Spleen (tissue), 7 donors: ENCODE measurements at regions not wholly inside any gene's neighbourhood (a gene's known extent, or its start where the extent isn't known, plus 50 kb on each side); places are given as distances from the start of the nearest gene placed in this dataset.
"Not testable (repeated sequence)": the region's sequence is repeated elsewhere in the genome, so short reads cannot be mapped to it uniquely, and the experiment has no call there.

Experiments used
- POLR2A ChIP-seq, 3 donors: fragments of 450-650 bp; IDR thresholded peaks; one replicate each; pipeline ENCODE4 v1.5.1; 2017; ENCODE audit warnings: antibody characterized with exemption in 3 of 3, mild to moderate bottlenecking in 1 of 3
- POLR2AphosphoS5 ChIP-seq, 3 donors: sonication (generic); formaldehyde crosslinking; IDR thresholded peaks; one replicate each; pipeline ENCODE4 v1.5.1; 2017; ENCODE audit warnings: antibody characterized with exemption in 3 of 3
- TF ChIP-seq, protein P1 (sequence below), 11 experiments: fragments of 200-600 bp in 7 of 11; fragments of 450-650 bp in 4 of 11; sonication (generic) in 4 of 11; IDR thresholded peaks in 8 of 11; conservative IDR thresholded peaks in 3 of 11; 1 replicate in 7 of 11; 2 replicates in 4 of 11; pipeline versions ENCODE4 v1.4.0 to v1.8.0; 2016 to 2021; ENCODE audit warnings: antibody characterized with exemption in 11 of 11, inconsistent platforms in 4 of 11, mild to moderate bottlenecking in 1 of 11
- donor health status: DM: no; HTN: no; CAD: no; lungs with moderate emphysema.
- donor health status: DM: no; HTN: no; CAD: no.
- donor health status: DM: no; HTN: no; CAD: no.

DNA sequence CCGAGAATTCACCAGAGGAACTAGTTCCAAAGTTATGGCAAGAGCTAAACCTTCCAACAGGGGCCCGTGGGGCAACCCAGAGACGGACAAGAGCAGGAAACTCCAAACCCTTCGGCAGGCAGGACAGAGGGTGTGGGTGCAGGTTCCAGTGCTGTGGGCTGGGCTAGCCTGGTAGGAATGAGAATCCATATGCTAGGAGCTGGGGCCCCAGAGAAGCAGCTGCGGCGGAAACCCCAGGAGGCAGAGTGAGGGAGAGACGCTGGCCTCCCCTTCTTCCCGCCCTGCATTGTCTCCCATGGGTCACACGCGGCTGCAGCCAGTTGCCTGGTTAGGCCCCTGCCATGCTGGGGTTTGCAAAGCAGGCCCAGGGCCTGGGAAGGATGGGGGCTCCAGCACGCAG is 126.2 kb upstream of the ALDH3B2 start:
- TF ChIP-seq, protein P1, sequence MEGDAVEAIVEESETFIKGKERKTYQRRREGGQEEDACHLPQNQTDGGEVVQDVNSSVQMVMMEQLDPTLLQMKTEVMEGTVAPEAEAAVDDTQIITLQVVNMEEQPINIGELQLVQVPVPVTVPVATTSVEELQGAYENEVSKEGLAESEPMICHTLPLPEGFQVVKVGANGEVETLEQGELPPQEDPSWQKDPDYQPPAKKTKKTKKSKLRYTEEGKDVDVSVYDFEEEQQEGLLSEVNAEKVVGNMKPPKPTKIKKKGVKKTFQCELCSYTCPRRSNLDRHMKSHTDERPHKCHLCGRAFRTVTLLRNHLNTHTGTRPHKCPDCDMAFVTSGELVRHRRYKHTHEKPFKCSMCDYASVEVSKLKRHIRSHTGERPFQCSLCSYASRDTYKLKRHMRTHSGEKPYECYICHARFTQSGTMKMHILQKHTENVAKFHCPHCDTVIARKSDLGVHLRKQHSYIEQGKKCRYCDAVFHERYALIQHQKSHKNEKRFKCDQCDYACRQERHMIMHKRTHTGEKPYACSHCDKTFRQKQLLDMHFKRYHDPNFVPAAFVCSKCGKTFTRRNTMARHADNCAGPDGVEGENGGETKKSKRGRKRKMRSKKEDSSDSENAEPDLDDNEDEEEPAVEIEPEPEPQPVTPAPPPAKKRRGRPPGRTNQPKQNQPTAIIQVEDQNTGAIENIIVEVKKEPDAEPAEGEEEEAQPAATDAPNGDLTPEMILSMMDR (IDR thresholded peaks at IDR 0.05 in 8 of 11, conservative IDR thresholded peaks at IDR 0.05 in 3 of 11) = not testable (repeated sequence)
- TF ChIP-seq POLR2AphosphoS5, POLR2A (IDR thresholded peaks at IDR 0.05): not testable (repeated sequence)
